HG03060 (cell line): ENCODE measurements at regions not wholly inside any gene's neighbourhood (a gene's known extent, or its start where the extent isn't known, plus 50 kb on each side); places are given as distances from the start of the nearest gene placed in this dataset.

Source experiments
- ATAC-seq: cut with Tn5 transposase; IDR thresholded peaks from one replicate; pipeline ENCODE4 v1.9.1; 2021; ENCODE audit warnings: low read depth, moderate number of reproducible peaks; ENCODE audit not compliant: unreplicated experiment

DNA sequence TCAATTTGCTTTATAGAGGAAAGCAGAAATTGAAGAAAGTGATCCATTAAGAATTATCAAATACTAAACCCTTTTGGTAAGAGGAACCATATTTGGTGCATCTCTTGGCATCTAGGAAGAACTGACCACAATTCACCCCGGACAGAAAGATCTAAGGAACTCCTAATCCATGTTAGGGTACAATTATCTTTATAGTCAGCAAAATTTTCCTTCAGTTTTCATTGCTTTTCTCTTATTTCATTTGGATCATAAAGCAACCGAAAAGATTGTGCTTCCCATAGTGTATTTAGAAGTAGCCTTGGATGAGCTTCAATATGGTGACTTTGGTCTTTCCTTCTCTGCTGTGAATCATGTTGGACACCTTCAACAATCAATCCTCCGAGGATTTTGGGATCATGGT lies 50.1 kb upstream of the IGFBP5 start:
- no peak for ATAC-seq
